TTC549 (cell line): ENCODE measurements at regions not wholly inside any gene's neighbourhood (a gene's known extent, or its start where the extent isn't known, plus 50 kb on each side); places are given as distances from the start of the nearest gene placed in this dataset.
"Not testable (repeated sequence)": the region's sequence is repeated elsewhere in the genome, so short reads cannot be mapped to it uniquely, and the experiment has no call there.

Experiments
- FAIRE-seq: peaks from 2 replicates; lab custom pipeline; 2012; peaks lifted over from hg19 to GRCh38; lab: Jason Lieb, UNC

GRCh38 chr17:71572343-71572742 is 548.5 kb upstream of the SOX9 start:
- FAIRE-seq, result no peak

DNA sequence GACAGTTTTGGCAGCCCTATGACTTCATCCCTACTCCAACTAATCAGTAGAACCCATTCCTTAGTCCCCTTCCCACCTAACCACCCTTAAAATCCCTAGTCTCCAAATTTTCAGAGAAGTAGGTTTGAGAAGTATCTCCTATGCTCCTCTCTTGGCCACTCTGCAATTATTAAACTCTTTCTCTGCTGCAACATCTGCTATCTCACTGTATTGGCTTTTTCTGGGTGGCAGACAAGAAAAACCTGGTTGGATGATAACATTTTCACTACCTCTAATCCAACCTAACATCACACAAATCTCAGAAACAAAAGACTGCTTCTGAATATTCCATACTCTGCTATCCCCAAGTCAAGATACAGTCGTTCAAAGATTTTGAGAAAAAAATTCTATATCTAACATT is 542.4 kb upstream of the SOX9 start:
- no peak for FAIRE-seq

- FAIRE-seq, result no peak
Observed at GRCh38 chr17:71580220-71580619, 540.6 kb upstream of the SOX9 start.

- no peak for FAIRE-seq
Observed at GRCh38 chr17:71585540-71585939, 535.3 kb upstream of the SOX9 start.

DNA sequence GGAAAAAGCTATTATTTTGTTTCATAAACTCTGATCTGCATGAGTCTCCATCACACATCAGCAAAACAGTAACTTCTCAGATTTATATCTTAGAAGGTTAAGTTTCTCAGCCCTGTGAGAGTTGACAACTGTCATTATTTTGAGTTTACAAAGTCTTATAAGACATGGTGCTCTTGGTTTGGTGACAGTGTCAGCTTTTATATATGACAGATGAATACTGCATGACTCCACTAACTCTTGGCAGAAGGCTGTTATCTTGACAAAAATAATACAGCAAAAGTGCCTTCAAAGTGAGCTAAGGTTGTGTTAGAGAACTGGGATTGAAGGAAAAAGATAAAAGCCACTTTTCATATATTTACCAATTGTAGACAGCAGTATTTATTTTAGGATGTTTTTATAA is 528.4 kb upstream of the SOX9 start:
- FAIRE-seq, result no peak

GRCh38 chr17:71593078-71593477 is 527.7 kb upstream of the SOX9 start:
- no peak for FAIRE-seq

- FAIRE-seq, result not testable (repeated sequence)
Observed at GRCh38 chr17:71599583-71599982, 521.2 kb upstream of the SOX9 start.

- no peak for FAIRE-seq
Observed at GRCh38 chr17:71600137-71600789, 520.6 kb upstream of the SOX9 start.

DNA sequence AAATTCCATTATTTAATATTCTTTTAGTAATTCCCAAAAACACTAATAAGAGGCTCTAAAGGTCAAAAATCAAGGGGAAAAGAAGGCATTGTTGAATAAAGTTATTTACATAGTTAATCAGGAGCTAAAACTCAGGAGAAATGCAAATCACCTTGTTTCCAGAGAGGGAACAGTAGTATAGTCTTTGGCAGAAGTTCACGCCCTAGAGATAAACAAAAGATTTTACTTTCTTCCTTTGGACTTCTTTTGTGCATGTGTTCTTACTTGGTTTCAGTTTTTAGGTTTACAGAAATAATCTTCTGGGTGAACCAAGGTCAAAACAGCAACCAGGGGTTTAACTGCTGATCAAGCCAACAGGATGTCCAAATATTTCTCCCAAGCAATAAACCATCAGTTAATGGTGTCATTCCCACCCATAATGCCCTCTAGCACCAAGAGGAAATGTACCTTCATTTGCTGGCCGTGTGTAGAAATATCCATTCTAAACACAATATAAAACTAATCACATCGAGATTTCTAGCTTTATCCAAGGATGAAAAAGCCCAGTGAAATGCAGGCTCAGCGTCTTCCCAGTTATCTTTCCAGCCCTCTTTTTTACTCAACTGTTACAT is 518.8 kb upstream of the SOX9 start:
- FAIRE-seq, result no peak

- no peak for FAIRE-seq
Observed at GRCh38 chr17:71613996-71614395, 506.8 kb upstream of the SOX9 start.

GRCh38 chr17:71615820-71616219 is 505.0 kb upstream of the SOX9 start:
- no peak for FAIRE-seq

GRCh38 chr17:71617767-71618166 is 503.1 kb upstream of the SOX9 start:
- FAIRE-seq, result not testable (repeated sequence)

DNA sequence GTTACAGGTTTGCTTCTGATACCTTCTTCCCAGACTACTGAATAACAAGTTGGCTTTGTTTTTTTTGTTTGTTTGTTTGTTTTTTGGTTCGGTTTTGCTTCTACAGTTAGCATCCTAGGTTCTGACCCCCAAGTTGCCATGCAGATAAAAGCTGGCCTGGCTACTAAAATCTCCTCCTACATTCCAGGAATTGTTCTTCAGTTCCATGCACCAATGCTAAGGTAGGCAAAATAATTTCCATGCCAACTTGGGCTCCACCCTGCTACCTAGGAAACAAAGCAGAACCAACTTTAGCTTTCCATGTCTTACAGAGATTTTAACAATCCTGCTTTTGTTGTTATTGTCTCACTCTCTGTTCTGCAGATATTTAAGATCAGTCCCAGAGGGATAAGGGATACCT is 495.5 kb upstream of the SOX9 start:
- no peak for FAIRE-seq

- no peak for FAIRE-seq
Observed at GRCh38 chr17:71628306-71628705, 492.5 kb upstream of the SOX9 start.

- FAIRE-seq, result no peak
Observed at GRCh38 chr17:71631483-71631882, 489.3 kb upstream of the SOX9 start.

GRCh38 chr17:71632328-71632727 is 488.5 kb upstream of the SOX9 start:
- FAIRE-seq, result no peak

DNA sequence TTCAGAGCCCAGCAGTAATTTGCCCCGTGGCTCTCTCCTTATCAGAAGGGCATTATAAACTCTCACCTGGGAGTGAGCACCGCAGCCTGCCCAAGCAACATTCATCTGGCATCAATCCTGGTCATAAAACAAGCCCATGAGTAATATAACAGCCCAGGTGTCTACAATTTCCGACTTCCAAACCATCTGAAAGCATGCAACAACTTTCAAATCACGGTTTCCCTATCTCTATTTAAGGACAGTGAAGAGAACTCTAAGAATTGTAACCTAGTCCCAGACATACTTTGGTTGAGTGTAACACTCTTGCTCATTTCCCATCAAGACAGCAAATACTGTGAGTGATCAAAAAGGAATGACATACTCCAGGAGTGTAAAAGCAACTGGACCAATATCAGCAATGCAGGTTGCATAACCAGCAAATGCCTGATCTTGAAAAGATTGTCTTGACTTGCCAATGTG is 487.4 kb upstream of the SOX9 start:
- FAIRE-seq, result no peak

GRCh38 chr17:71634376-71634775 is 486.4 kb upstream of the SOX9 start:
- FAIRE-seq, result no peak

- FAIRE-seq, result no peak
Observed at GRCh38 chr17:71635187-71635586, 485.6 kb upstream of the SOX9 start.

DNA sequence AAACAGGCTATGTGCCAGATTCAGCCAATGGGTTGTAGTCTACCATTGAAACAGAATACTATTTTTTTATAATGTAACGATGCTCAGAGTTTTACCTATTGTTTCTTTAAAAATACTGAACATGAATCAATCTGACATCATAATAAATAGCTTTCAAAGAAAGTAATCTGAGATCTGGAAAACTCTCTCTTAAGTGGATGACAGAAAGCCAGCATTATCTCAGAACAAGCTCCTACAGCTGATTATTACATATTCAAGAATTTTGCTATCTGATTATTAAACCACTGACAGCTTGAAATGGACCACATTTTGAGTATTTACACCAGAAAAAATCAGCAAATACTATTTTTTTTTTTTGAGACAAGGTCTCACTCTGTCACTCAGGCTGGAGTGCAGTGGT is 484.2 kb upstream of the SOX9 start:
- no peak for FAIRE-seq

GRCh38 chr17:71638668-71639067 is 482.2 kb upstream of the SOX9 start:
- no peak for FAIRE-seq

- no peak for FAIRE-seq
Observed at GRCh38 chr17:71639865-71640264, 481.0 kb upstream of the SOX9 start.

DNA sequence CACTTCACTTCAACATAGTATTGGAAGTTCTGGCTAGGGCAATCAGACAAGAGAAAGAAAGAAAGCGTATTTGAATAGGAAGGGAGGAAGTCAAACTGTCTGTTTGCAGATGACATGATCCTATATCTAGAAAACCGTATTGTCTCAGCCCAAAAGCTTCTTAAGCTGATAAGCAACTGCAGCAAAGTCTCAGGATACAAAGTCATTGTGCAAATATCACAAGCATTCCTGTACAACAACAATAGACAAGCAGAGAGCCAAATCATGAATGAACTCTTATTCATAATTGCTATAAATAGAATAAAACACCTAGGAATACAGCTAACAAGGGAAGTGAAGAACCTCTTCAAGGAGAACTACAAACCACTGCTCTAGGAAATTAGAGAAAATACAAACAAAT is 473.9 kb upstream of the SOX9 start:
- not testable (repeated sequence) for FAIRE-seq

- FAIRE-seq, result not testable (repeated sequence)
Observed at GRCh38 chr17:71648342-71648741, 472.5 kb upstream of the SOX9 start.
